ENCODE measurements at regions not wholly inside any gene's neighbourhood (a gene's known extent, or its start where the extent isn't known, plus 50 kb on each side); places are given as distances from the start of the nearest gene placed in this dataset.

DNA sequence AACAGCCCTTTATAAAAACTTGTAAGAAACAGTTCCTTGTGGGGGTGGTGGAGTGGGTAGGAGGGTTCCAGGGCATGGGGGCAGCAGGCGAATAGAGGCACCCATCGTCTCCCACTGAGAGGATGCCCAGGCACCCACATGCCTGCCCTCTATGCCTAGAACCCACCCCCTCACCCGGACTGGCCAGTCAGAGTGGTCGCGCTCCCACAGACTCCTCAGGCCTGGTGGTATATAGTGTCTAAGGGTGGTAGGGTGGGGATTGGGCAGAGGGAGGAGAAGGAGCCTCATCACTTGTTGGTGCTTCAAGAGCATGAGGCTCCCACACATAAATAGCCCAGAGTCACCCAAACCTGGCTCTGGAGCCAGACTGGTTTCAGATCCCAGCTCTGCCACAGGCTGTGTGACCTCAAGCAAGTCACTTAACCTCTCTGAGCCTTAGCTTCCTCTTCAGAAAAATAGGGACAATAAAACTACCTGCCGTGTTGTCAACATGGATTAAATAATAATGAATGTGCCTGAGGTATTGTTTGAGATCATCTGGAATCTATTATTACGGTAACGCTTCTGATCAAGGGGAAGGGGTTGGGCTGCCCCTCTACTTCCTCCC, 262.1 kb downstream of the UACA start:
- Mint-ChIP-seq H3K27me3 (peaks cover 55% of the 10 kb centered on the region), H3K27ac (no peak overlapping the region), H3K4me1 (ENCODE audit: low read depth) (peaks cover 4% of the 10 kb centered on the region), H3K36me3 (ENCODE audit: insufficient read depth) (no peaks in the 10 kb centered on the region), H3K4me3 (ENCODE audit: low read depth) (no peak overlapping the region), H3K9me3 (ENCODE audit: low read depth) (no peaks in the 10 kb centered on the region)
- TF ChIP-seq, protein P1, sequence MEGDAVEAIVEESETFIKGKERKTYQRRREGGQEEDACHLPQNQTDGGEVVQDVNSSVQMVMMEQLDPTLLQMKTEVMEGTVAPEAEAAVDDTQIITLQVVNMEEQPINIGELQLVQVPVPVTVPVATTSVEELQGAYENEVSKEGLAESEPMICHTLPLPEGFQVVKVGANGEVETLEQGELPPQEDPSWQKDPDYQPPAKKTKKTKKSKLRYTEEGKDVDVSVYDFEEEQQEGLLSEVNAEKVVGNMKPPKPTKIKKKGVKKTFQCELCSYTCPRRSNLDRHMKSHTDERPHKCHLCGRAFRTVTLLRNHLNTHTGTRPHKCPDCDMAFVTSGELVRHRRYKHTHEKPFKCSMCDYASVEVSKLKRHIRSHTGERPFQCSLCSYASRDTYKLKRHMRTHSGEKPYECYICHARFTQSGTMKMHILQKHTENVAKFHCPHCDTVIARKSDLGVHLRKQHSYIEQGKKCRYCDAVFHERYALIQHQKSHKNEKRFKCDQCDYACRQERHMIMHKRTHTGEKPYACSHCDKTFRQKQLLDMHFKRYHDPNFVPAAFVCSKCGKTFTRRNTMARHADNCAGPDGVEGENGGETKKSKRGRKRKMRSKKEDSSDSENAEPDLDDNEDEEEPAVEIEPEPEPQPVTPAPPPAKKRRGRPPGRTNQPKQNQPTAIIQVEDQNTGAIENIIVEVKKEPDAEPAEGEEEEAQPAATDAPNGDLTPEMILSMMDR (IDR thresholded peaks at IDR 0.05; ENCODE audit: unreplicated experiment) = no peak
- DNase-seq (ENCODE audit: low spot score, unreplicated experiment) = no peak

DNA sequence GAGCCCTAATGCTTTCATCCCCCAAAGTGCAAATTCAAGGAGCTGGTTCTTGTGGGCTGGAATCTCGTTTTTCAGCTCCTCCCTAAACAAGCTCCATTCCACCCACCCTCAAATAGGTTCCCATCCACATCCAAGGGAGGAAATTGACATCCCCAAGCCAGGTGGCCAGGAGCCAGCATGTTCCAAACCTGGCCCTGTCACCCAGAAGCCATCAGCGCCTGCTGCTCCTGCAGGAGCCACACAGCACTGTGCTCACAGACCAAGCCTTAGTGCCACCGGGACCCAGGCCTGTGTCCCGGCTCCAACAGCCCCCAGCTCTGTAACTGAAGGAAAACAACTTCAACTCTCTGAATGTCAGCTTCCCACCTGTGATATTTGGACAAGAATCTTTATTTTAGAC, 263.6 kb downstream of the UACA start:
- H3K4me1 Mint-ChIP-seq (ENCODE audit: low read depth) = peaks cover 9% of the 10 kb centered on the region
- no peaks in the 10 kb centered on the region for H3K9me3 Mint-ChIP-seq (ENCODE audit: low read depth)
- H3K4me3 Mint-ChIP-seq (ENCODE audit: low read depth) = no peak overlapping the region
- no peak for DNase-seq (ENCODE audit: low spot score, unreplicated experiment)
- H3K36me3 Mint-ChIP-seq (ENCODE audit: insufficient read depth) = no peaks in the 10 kb centered on the region
- peaks cover 49% of the 10 kb centered on the region for H3K27me3 Mint-ChIP-seq
- TF ChIP-seq, protein P1 (IDR thresholded peaks at IDR 0.05; ENCODE audit: unreplicated experiment) = no peak
- H3K27ac Mint-ChIP-seq = no peak overlapping the region

DNA sequence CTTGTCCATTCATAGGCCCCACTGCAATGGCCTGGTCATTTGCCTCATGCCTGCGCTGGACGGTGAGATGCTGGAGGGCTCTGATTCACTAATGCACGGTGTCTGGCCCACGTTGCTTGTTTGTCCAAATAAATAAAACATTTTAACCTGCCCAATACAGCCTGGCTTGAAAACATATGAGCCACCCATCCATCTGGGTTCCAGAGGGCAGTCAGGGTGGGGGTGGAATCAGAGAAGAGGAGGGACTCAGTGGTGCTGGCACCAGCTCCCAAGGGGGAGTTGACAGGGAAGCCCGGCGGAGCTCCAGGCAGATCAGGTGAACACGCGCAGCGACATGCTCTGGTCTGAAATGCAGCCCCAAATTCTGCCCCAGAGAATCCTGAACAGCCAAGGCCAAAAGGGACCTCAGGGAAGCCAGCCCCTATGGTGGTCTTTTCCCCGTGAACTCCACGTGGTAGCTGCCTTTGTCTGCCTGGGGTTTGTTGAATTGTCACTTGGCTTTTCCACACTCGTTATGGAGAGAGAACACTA, 265.2 kb downstream of the UACA start:
- TF ChIP-seq, protein P1 (IDR thresholded peaks at IDR 0.05; ENCODE audit: unreplicated experiment) = no peak
- Mint-ChIP-seq H3K27me3 (peaks cover 36% of the 10 kb centered on the region), H3K4me1 (ENCODE audit: low read depth) (peaks cover 24% of the 10 kb centered on the region), H3K4me3 (ENCODE audit: low read depth) (no peak overlapping the region), H3K27ac (no peak overlapping the region), H3K9me3 (ENCODE audit: low read depth) (no peaks in the 10 kb centered on the region), H3K36me3 (ENCODE audit: insufficient read depth) (no peaks in the 10 kb centered on the region)
- no peak for DNase-seq (ENCODE audit: low spot score, unreplicated experiment)

DNA sequence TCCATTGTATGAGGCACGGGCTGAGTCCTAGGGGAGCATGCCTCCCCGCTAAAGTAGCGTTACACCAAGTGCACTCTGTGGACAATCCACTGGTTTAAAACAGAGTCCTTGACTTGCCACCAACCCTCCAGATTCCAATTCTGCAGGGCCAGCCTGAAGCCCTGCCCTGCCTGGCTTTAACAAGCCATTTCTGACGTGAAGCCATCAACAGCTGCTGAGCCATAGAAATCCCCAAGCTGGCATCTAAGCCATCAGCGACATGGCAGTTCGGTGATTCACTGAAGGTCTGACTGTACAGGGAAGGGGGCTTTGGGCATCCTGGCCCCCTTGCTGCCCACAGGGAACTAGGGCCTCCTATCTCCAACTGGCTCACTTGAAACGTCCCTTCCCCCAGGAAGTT, 265.7 kb downstream of the UACA start:
- no peaks in the 10 kb centered on the region for H3K36me3 Mint-ChIP-seq (ENCODE audit: insufficient read depth)
- TF ChIP-seq, protein P1 (IDR thresholded peaks at IDR 0.05; ENCODE audit: unreplicated experiment) = no peak
- H3K9me3 Mint-ChIP-seq (ENCODE audit: low read depth) = no peaks in the 10 kb centered on the region
- H3K4me1 Mint-ChIP-seq (ENCODE audit: low read depth) = peaks cover 26% of the 10 kb centered on the region
- H3K27ac Mint-ChIP-seq = no peak overlapping the region
- no peak for DNase-seq (ENCODE audit: low spot score, unreplicated experiment)
- peaks cover 31% of the 10 kb centered on the region for H3K27me3 Mint-ChIP-seq
- no peak overlapping the region for H3K4me3 Mint-ChIP-seq (ENCODE audit: low read depth)

DNA sequence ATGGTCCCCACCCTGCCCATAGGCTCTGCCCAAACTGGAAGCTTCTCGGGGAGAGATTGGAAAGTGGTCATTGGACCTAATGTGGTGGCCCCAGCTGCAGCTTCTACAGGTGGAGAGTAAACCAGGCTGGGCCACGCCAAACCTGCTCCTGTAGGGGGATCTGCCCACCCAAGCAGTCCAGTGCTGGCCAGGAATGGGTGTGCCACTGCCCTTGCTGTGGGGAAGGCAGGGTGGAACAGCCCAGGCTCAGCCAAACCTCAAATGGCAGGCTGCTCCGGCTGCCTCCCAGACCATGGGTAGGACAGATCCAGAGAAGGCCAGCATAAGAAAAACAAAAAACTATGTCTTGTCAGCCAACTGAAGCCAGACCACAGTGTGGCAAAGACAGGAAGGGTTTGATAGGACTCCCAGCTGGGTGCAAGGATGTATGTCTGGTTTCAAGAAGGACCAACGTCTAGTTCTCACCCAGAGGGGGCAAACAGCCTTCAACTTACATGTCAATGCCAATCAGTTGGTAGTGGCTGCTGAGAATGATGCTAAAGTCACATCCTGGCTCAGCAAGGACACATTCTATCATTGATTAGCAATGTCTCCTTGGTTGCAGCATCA, 267.3 kb downstream of the UACA start:
- DNase-seq (ENCODE audit: low spot score, unreplicated experiment) = no peak
- Mint-ChIP-seq H3K27ac (no peak overlapping the region), H3K4me1 (ENCODE audit: low read depth) (peaks cover 30% of the 10 kb centered on the region), H3K27me3 (peaks cover 32% of the 10 kb centered on the region), H3K9me3 (ENCODE audit: low read depth) (no peaks in the 10 kb centered on the region), H3K4me3 (ENCODE audit: low read depth) (no peak overlapping the region), H3K36me3 (ENCODE audit: insufficient read depth) (no peaks in the 10 kb centered on the region)
- TF ChIP-seq, protein P1 (IDR thresholded peaks at IDR 0.05; ENCODE audit: unreplicated experiment) = no peak

Data from progenitor cell of endocrine pancreas (in vitro differentiated cells).